Common myeloid progenitor, CD34-positive (primary cell): ENCODE measurements at regions not wholly inside any gene's neighbourhood (a gene's known extent, or its start where the extent isn't known, plus 50 kb on each side); places are given as distances from the start of the nearest gene placed in this dataset.

ENCODE experiments used
- CTCF ChIA-PET: fragments of 350-600 bp; sonication (Branson Sonifier 250); formaldehyde crosslinking; loops from one replicate; lab custom pipeline; 2021; ENCODE audit warnings: antibody characterized with exemption; lab: Charles Lee
- POLR2A ChIA-PET: fragments of 350-600 bp; sonication (Branson Sonifier 250); formaldehyde crosslinking; loops from one replicate; lab custom pipeline; 2021; ENCODE audit warnings: antibody characterized with exemption; lab: Charles Lee
- DNase-seq, 3 donors: peaks; one replicate each; pipeline versions ENCODE4 v3.0.0 to v3.0.0-alpha.2; 2013
- H3K27ac ChIP-seq, 2 experiments: 1 replicate in 1 of 2; 2 replicates in 1 of 2; pipeline ENCODE4 v1.7.0; 2013; ENCODE audit warnings: inconsistent platforms in 2 of 2, low read length in 2 of 2, mild to moderate bottlenecking in 2 of 2, low read depth in 1 of 2, moderate library complexity in 1 of 2; ENCODE audit not compliant: severe bottlenecking in 2 of 2, insufficient read depth in 1 of 2, poor library complexity in 1 of 2
- H3K27me3 ChIP-seq, 5 experiments: replicated peaks in 2 of 5; 1 replicate in 3 of 5; 2 replicates in 2 of 5; pipeline versions ENCODE4 v1.6.1 to v1.7.0; 2013; ENCODE audit warnings: low read length in 4 of 5, mild to moderate bottlenecking in 2 of 5, moderate library complexity in 2 of 5, inconsistent platforms in 1 of 5; ENCODE audit not compliant: insufficient read depth in 5 of 5, control insufficient read depth in 4 of 5
- H3K36me3 ChIP-seq, 4 experiments: 1 replicate in 2 of 4; 2 replicates in 2 of 4; pipeline versions ENCODE4 v1.6.1 to v1.7.0; 2013; ENCODE audit warnings: low read length in 3 of 4, control low read depth in 1 of 4, mild to moderate bottlenecking in 1 of 4; ENCODE audit not compliant: control insufficient read depth in 4 of 4, insufficient read depth in 4 of 4
- H3K4me1 ChIP-seq, 4 experiments: 1 replicate in 3 of 4; 2 replicates in 1 of 4; pipeline versions ENCODE4 v1.6.1 to v1.7.1; 2013; ENCODE audit warnings: low read length in 3 of 4, mild to moderate bottlenecking in 3 of 4, control low read depth in 1 of 4, inconsistent platforms in 1 of 4, moderate library complexity in 1 of 4; ENCODE audit not compliant: control insufficient read depth in 4 of 4, insufficient read depth in 4 of 4; ENCODE audit errors: control extremely low read depth in 1 of 4
- H3K4me3 ChIP-seq, 7 experiments: 1 replicate in 4 of 7; 2 replicates in 3 of 7; pipeline versions ENCODE4 v1.5.1 to v1.7.0; 2013; ENCODE audit warnings: mild to moderate bottlenecking in 7 of 7, low read length in 6 of 7, moderate library complexity in 6 of 7, inconsistent platforms in 2 of 7, low read depth in 2 of 7, control low read depth in 1 of 7; ENCODE audit not compliant: insufficient read depth in 4 of 7, control insufficient read depth in 1 of 7; ENCODE audit errors: extremely low read depth in 1 of 7
- H3K9me3 ChIP-seq, 5 experiments: 1 replicate in 4 of 5; 2 replicates in 1 of 5; pipeline versions ENCODE4 v1.6.1 to v1.7.1; 2013; ENCODE audit warnings: low read length in 4 of 5, mild to moderate bottlenecking in 2 of 5, inconsistent platforms in 1 of 5, low read depth in 1 of 5, moderate library complexity in 1 of 5; ENCODE audit not compliant: control insufficient read depth in 4 of 5, insufficient read depth in 2 of 5; ENCODE audit errors: control extremely low read depth in 1 of 5
- WGBS: methylation state at CpG from one replicate; pipeline ENCODE4 v1.1.5; 2013; ENCODE audit not compliant: insufficient coverage; 5-methylcytosine and 5-hydroxymethylcytosine counted together

DNA sequence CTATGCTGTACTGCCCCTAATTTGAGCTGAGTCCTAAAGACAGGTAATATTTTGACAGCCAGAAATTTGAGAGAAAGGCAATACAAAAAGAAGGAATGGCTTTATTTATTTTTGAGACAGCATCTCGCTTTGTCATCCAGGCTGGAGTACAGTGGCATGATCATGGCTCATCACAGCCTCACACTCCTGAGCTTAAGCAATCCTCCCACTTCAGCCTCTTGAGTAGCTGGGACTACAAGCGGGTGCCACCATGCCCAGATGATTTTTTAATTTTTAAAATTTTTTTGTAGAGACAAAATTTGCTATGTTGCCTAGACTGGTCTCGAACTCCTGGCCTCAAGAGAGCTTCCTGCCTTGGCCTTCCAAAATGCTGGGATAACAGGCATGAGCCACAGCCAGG lies 77.4 kb upstream of the SLC4A7 start:
- WGBS: 90% methylated on average over 2 of the region's 3 CpGs
- DNase-seq: no peak
- H3K27me3 ChIP-seq: no peaks in the 10 kb centered on the region
- H3K4me3 ChIP-seq: no peak overlapping the region
- H3K36me3 ChIP-seq: no peaks in the 10 kb centered on the region
- no peak overlapping the region for H3K27ac ChIP-seq
- ChIA-PET POLR2A (no interaction called here), CTCF (no interaction called here)
- H3K4me1 ChIP-seq: peaks cover 0 to 4% (median 0%) of the 10 kb centered on the region in 4 experiments
- H3K9me3 ChIP-seq: no peaks in the 10 kb centered on the region

DNA sequence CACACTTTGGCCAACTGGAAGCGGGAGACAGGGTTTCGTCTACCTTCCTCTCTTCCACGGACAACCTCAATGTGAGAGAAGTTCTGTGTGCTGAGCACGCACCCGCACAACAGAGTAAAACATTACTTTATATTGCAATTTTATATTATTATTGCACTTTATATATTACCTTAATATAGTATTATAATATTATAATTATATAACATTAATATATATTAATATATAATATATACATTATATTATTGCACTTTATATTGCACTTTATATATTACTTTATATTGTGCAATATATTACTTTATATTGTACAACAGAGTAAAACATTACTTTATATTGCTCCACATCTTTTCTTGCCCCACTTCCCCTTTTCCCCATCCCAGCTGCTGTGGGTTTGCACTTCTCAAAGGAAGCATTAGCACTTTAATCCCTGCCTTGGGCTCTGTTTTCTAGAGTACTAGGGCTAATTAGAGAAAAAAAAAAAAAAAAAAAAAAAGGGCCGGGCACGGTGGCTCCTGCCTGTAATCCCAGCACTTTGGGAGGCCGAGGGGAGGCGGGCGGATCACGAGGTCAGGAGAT lies 76.4 kb upstream of the SLC4A7 start:
- Histone ChIP-seq H3K9me3 (no peaks in the 10 kb centered on the region), H3K27me3 (no peaks in the 10 kb centered on the region), H3K4me3 (no peak overlapping the region), H3K27ac (no peak overlapping the region), H3K36me3 (no peaks in the 10 kb centered on the region), H3K4me1 (peaks cover 0 to 3% (median 0%) of the 10 kb centered on the region in 4 experiments)
- POLR2A ChIA-PET: no interaction called here
- peak; percentile 7 to 40 (median 33) for DNase-seq
- CTCF ChIA-PET: no interaction called here
- 83% methylated on average over 5 of the region's 11 CpGs for WGBS

DNA sequence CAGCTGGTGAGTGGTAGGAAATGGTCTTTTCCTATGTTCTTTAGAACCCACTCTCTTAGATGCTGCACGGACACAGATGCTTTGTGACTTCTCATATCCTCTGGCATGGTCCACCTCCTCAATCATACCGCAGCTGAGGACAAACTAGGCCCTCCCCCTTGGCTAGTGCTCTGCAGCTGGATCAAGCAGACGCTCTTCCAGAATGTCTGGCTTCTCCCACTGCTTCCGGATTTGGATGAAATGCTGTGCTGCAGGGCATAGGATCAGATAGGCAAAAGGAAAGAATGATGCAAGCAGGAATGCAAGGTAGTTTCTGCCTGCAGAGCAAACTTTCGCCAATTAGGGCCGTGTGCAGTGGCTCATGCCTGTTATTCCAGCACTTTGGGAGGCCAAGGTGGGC lies 75.7 kb upstream of the SLC4A7 start:
- CTCF ChIA-PET: no interaction called here
- POLR2A ChIA-PET: no interaction called here
- 74% methylated on average over 5 of the region's 6 CpGs for WGBS
- Histone ChIP-seq H3K27ac (no peak overlapping the region), H3K4me1 (no peaks in the 10 kb centered on the region), H3K9me3 (no peaks in the 10 kb centered on the region), H3K36me3 (no peaks in the 10 kb centered on the region), H3K27me3 (no peaks in the 10 kb centered on the region), H3K4me3 (no peak overlapping the region)
- DNase-seq: peak in 1 of 3 donors; percentile 23

DNA sequence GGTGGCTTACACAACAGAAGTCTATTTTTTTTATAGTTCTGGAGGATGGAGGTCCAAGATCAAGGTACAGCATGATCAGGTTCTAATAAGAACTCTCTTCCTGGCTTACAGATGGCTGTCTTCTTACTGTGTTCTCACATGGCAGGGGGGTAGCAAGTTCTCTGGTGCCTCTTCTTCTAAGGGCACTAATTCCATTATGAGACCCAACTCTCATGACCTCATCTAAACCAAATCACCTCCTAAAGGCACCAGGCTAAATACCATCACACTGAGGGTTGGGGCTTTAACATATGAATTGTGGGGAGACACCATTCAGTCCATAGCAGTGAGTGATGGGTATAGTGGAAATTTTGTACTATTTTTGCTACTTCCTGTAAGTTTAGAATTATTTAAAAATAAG lies 75.2 kb upstream of the SLC4A7 start:
- POLR2A ChIA-PET: no interaction called here
- H3K9me3 ChIP-seq: no peaks in the 10 kb centered on the region
- H3K36me3 ChIP-seq: no peaks in the 10 kb centered on the region
- no peak overlapping the region for H3K4me3 ChIP-seq
- H3K4me1 ChIP-seq: no peaks in the 10 kb centered on the region
- H3K27me3 ChIP-seq: no peaks in the 10 kb centered on the region
- CTCF ChIA-PET: no interaction called here
- no peak overlapping the region for H3K27ac ChIP-seq
- DNase-seq: no peak

DNA sequence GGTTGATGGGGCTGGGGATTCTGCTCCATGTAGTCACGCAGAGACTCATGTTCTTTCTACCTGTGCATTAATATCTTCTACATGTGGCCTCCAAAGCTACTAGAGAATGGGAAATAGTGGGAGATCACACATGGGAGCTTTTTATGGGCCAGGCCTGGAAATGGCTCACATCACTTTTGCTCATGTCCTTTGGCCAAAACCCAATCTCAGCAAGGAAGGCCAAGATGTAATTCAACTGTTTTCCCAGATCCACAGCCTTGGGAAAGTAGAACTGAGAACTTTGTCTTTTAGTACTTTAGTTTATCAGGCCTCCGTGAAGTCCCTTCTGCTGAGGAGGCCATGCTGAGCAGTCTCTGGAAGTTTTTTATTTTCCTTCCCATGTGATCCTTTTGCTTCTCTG lies 73.2 kb upstream of the SLC4A7 start:
- Histone ChIP-seq H3K4me1 (no peaks in the 10 kb centered on the region), H3K36me3 (no peaks in the 10 kb centered on the region), H3K4me3 (no peak overlapping the region), H3K27ac (no peak overlapping the region), H3K9me3 (no peaks in the 10 kb centered on the region), H3K27me3 (no peaks in the 10 kb centered on the region)
- POLR2A ChIA-PET: no interaction called here
- DNase-seq: no peak
- 100% methylated on average over 1 of the region's 2 CpGs for WGBS
- CTCF ChIA-PET: interaction anchor here (0.6 kb wide), 1 partner anchor 69 kb away, joined by 3 read pairs; no protein-coding TSS in a partner anchor

DNA sequence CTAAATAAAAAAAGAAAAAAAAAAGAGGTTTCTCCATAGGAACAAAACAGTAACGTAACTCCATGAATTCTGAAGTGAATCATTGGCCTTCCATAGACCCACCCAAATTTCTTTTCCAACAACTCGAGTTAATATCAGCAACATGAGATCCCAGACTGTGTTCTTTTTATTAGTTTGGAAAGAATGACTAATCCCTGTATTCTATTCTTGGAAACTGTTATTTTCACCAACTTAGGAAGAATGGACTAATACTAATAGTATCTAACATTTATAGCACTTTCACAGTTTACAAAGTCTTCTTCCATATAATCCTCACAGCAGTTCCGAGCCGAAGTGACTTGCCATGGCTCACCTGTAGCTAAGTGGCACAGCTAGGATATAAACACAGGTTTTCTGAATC lies 72.7 kb upstream of the SLC4A7 start:
- H3K4me1 ChIP-seq: no peaks in the 10 kb centered on the region
- POLR2A ChIA-PET: no interaction called here
- no peak overlapping the region for H3K27ac ChIP-seq
- no peaks in the 10 kb centered on the region for H3K36me3 ChIP-seq
- 87% methylated on average over 2 of the region's 4 CpGs for WGBS
- DNase-seq: no peak
- CTCF ChIA-PET: no interaction called here
- no peak overlapping the region for H3K4me3 ChIP-seq
- no peaks in the 10 kb centered on the region for H3K27me3 ChIP-seq
- no peaks in the 10 kb centered on the region for H3K9me3 ChIP-seq

DNA sequence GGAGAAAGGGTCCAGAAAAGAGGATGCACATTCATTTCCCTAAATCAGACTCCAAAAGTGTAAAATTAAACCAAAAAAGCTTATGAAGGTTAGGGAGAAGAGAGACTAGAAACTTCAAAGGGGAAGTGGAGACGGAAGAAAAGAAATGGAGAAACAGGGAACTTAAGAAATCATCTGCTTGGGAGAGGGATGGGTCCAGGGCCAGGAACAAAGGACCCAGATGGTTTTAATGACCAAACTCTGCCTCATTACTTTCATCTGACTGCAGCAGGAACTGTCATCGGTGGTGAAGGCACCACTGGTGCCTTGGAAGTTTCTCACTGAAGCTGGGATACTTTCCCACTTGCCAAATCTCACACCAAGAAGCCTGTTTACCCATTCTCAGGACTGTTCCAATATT lies 70.5 kb upstream of the SLC4A7 start:
- Histone ChIP-seq H3K9me3 (no peaks in the 10 kb centered on the region), H3K4me1 (no peaks in the 10 kb centered on the region), H3K4me3 (no peak overlapping the region), H3K27ac (no peak overlapping the region), H3K36me3 (no peaks in the 10 kb centered on the region), H3K27me3 (no peaks in the 10 kb centered on the region)
- ChIA-PET CTCF (interaction anchor here (0.8 kb wide), 1 partner anchor 8 kb away, joined by 4 read pairs; no protein-coding TSS in a partner anchor), POLR2A (no interaction called here)
- DNase-seq: no peak
- WGBS: 67% methylated on average over 1 of the region's 2 CpGs
